H1 (cell line): ENCODE measurements at regions not wholly inside any gene's neighbourhood (a gene's known extent, or its start where the extent isn't known, plus 50 kb on each side); places are given as distances from the start of the nearest gene placed in this dataset.

Experiments
- CTCF ChIA-PET: fragments of 300-600 bp; sonication (Branson Sonifier 250); formaldehyde crosslinking; loops from one replicate; lab custom pipeline; 2021; ENCODE audit not compliant: partially characterized antibody; lab: Charles Lee
- POLR2A ChIA-PET: fragments of 300-600 bp; sonication (Branson Sonifier 250); formaldehyde crosslinking; loops from one replicate; lab custom pipeline; 2021; ENCODE audit warnings: inconsistent platforms; ENCODE audit not compliant: partially characterized antibody; lab: Charles Lee
- DNase-seq, 2 experiments: peaks; one replicate each; pipeline versions ENCODE4 v3.0.0 to v3.0.0-alpha.2; 2010 to 2022; ENCODE audit warnings: low spot score in 2 of 2, low read depth in 1 of 2, mixed read lengths in 1 of 2
- FAIRE-seq: peaks from 2 replicates; lab custom pipeline; 2011; peaks lifted over from hg19 to GRCh38; lab: Jason Lieb, UNC
- H2AFZ ChIP-seq: 2 replicates; pipeline ENCODE4 v1.8.1; 2012; ENCODE audit warnings: low read length, inconsistent platforms
- H2AK5ac ChIP-seq: 2 replicates; pipeline ENCODE4 v1.6.1; 2013; ENCODE audit warnings: low read depth, low read length
- H2BK120ac ChIP-seq: replicated peaks from 2 replicates; pipeline ENCODE3; 2013; ENCODE audit warnings: low read depth, low read length, inconsistent platforms
- H2BK12ac ChIP-seq: 2 replicates; pipeline ENCODE4 v1.6.1; 2013; ENCODE audit warnings: low read depth, low read length
- H2BK15ac ChIP-seq: 2 replicates; pipeline ENCODE4 v1.6.1; 2013; ENCODE audit warnings: low read length
- H2BK20ac ChIP-seq: 2 replicates; pipeline ENCODE4 v1.6.1; 2013; ENCODE audit warnings: low read length
- H2BK5ac ChIP-seq: 2 replicates; pipeline ENCODE4 v1.6.1; 2013; ENCODE audit warnings: low read depth, low read length
- H3K14ac ChIP-seq: 2 replicates; pipeline ENCODE4 v1.6.1; 2013; ENCODE audit warnings: inconsistent platforms; ENCODE audit not compliant: insufficient read length
- H3K18ac ChIP-seq: 2 replicates; pipeline ENCODE4 v1.6.1; 2013; ENCODE audit warnings: low read length; ENCODE audit errors: extremely low read depth
- H3K23ac ChIP-seq: 2 replicates; pipeline ENCODE4 v1.6.1; 2013; ENCODE audit warnings: inconsistent platforms; ENCODE audit not compliant: insufficient read length
- H3K23me2 ChIP-seq: 2 replicates; pipeline ENCODE4 v1.6.1; 2013; ENCODE audit warnings: low read depth, low read length
- H3K27ac ChIP-seq: 2 replicates; pipeline ENCODE4 v1.6.1; 2011; ENCODE audit warnings: low read depth, low read length, inconsistent platforms
- H3K27me3 ChIP-seq, 4 experiments: replicated peaks in 1 of 4; 1 replicate in 1 of 4; 2 replicates in 3 of 4; pipeline versions ENCODE4 v1.6.1 to v1.8.1; 2011 to 2013; ENCODE audit warnings: low read length in 3 of 4, mild to moderate bottlenecking in 3 of 4, inconsistent platforms in 2 of 4, mixed read lengths in 2 of 4, moderate library complexity in 1 of 4; ENCODE audit not compliant: control insufficient read depth in 3 of 4, insufficient read depth in 3 of 4; ENCODE audit errors: extremely low read depth in 1 of 4
- H3K36me3 ChIP-seq, 4 experiments: 2 replicates each; pipeline versions ENCODE4 v1.6.1 to v1.8.1; 2011 to 2013; ENCODE audit warnings: mild to moderate bottlenecking in 4 of 4, low read length in 3 of 4, moderate library complexity in 2 of 4, control low read depth in 1 of 4, inconsistent platforms in 1 of 4; ENCODE audit not compliant: insufficient read depth in 4 of 4, control insufficient read depth in 2 of 4
- H3K4ac ChIP-seq: replicated peaks from 2 replicates; pipeline ENCODE3; 2013; ENCODE audit warnings: low read length, low read depth, mixed read lengths, inconsistent platforms; ENCODE audit not compliant: insufficient read length
- H3K4me1 ChIP-seq, 4 experiments: replicated peaks in 1 of 4; 1 replicate in 1 of 4; 2 replicates in 3 of 4; pipeline versions ENCODE4 v1.6.1 to v1.8.1; 2011 to 2013; ENCODE audit warnings: low read length in 3 of 4, inconsistent platforms in 2 of 4, mixed read lengths in 1 of 4; ENCODE audit not compliant: insufficient read depth in 4 of 4, control insufficient read depth in 3 of 4
- H3K4me2 ChIP-seq, 2 experiments: 2 replicates each; pipeline versions ENCODE4 v1.6.1 to v1.8.1; 2011 to 2013; ENCODE audit warnings: low read depth in 2 of 2, low read length in 2 of 2, control low read depth in 1 of 2, inconsistent platforms in 1 of 2, mild to moderate bottlenecking in 1 of 2; ENCODE audit not compliant: insufficient read depth in 1 of 2
- H3K4me3 ChIP-seq, 4 experiments: fragments of 200-600, 300-600 bp in 1 of 4; sonication (generic), shearing (Covaris generic), sonication (Bioruptor Twin) in 1 of 4; 2 replicates each; pipeline versions ENCODE4 v1.5.1 to v1.8.1; 2011 to 2016; ENCODE audit warnings: low read length in 4 of 4, low read depth in 3 of 4, control low read depth in 2 of 4, inconsistent platforms in 2 of 4, mild to moderate bottlenecking in 2 of 4, mixed read lengths in 1 of 4, moderate library complexity in 1 of 4; ENCODE audit not compliant: insufficient read depth in 2 of 4; ENCODE audit errors: extremely low read depth in 1 of 4
- H3K56ac ChIP-seq: replicated peaks from 2 replicates; pipeline ENCODE3; 2013; ENCODE audit warnings: low read depth, mild to moderate bottlenecking, mixed read lengths, low read length, inconsistent platforms; ENCODE audit not compliant: insufficient read length
- H3K79me1 ChIP-seq: 2 replicates; pipeline ENCODE4 v1.6.1; 2013; ENCODE audit warnings: low read depth, low read length, control low read depth
- H3K79me2 ChIP-seq, 2 experiments: 2 replicates each; pipeline versions ENCODE4 v1.6.1 to v1.8.1; 2012 to 2013; ENCODE audit warnings: low read length in 2 of 2, mild to moderate bottlenecking in 2 of 2, inconsistent platforms in 1 of 2; ENCODE audit not compliant: insufficient read depth in 2 of 2, control insufficient read depth in 1 of 2
- H3K9ac ChIP-seq, 4 experiments: replicated peaks in 1 of 4; 1 replicate in 1 of 4; 2 replicates in 3 of 4; pipeline versions ENCODE4 v1.6.1 to v1.8.1; 2011 to 2013; ENCODE audit warnings: low read depth in 3 of 4, low read length in 3 of 4, control low read depth in 2 of 4, mild to moderate bottlenecking in 2 of 4, moderate library complexity in 2 of 4, inconsistent platforms in 1 of 4; ENCODE audit errors: extremely low read depth in 1 of 4
- H3K9me3 ChIP-seq, 2 experiments: 2 replicates each; pipeline versions ENCODE4 v1.6.1 to v1.8.1; 2012 to 2013; ENCODE audit warnings: mild to moderate bottlenecking in 2 of 2, moderate library complexity in 2 of 2, control low read depth in 1 of 2, inconsistent platforms in 1 of 2, low read depth in 1 of 2, low read length in 1 of 2, mixed read lengths in 1 of 2; ENCODE audit not compliant: insufficient read depth in 2 of 2
- H4K20me1 ChIP-seq, 2 experiments: replicated peaks in 1 of 2; 2 replicates each; pipeline versions ENCODE3 to v1.8.1; 2011 to 2013; ENCODE audit warnings: inconsistent platforms in 2 of 2, low read length in 2 of 2, mild to moderate bottlenecking in 1 of 2; ENCODE audit not compliant: insufficient read depth in 2 of 2, control insufficient read depth in 1 of 2
- H4K5ac ChIP-seq: 2 replicates; pipeline ENCODE4 v1.6.1; 2013; ENCODE audit warnings: low read length, low read depth, mixed read lengths, inconsistent platforms; ENCODE audit not compliant: insufficient read length
- H4K8ac ChIP-seq: 2 replicates; pipeline ENCODE4 v1.8.0; 2013; ENCODE audit warnings: mild to moderate bottlenecking, moderate library complexity, low read length, inconsistent platforms; ENCODE audit not compliant: insufficient read depth; ENCODE audit errors: extremely low read depth
- H4K91ac ChIP-seq: replicated peaks from 2 replicates; pipeline ENCODE3; 2013; ENCODE audit warnings: low read length, mixed read lengths, inconsistent platforms; ENCODE audit not compliant: insufficient read length
- ASH2L ChIP-seq: fragments of 200-600, 300-600 bp; sonication (generic); IDR thresholded peaks from one replicate; pipeline ENCODE4 v1.7.1; 2017; ENCODE audit warnings: low read length
- ATF3 ChIP-seq: IDR thresholded peaks from 2 replicates; pipeline ENCODE4 v1.6.1; 2011; ENCODE audit warnings: low read depth, mild to moderate bottlenecking, low read length; ENCODE audit not compliant: insufficient read depth
- CTBP2 ChIP-seq: IDR thresholded peaks from 2 replicates; pipeline ENCODE4 v1.7.0; 2011; ENCODE audit warnings: borderline replicate concordance, mild to moderate bottlenecking, moderate library complexity, mixed read lengths, low read length; ENCODE audit not compliant: insufficient read depth, insufficient read length
- EZH2 ChIP-seq: fragments of 200-600 bp; sonication (generic); IDR thresholded peaks from 2 replicates; pipeline ENCODE4 v1.7.1; 2012; ENCODE audit warnings: low read depth, mild to moderate bottlenecking, moderate library complexity, low read length, inconsistent platforms; ENCODE audit not compliant: severe bottlenecking
- GABPA ChIP-seq: IDR thresholded peaks from 2 replicates; pipeline ENCODE4 v1.6.1; 2011; ENCODE audit warnings: mild to moderate bottlenecking, low read length, moderate library complexity, borderline replicate concordance; ENCODE audit not compliant: insufficient read depth
- POLR2A ChIP-seq, 2 experiments: IDR thresholded peaks; 1 replicate in 1 of 2; 2 replicates in 1 of 2; pipeline ENCODE4 v1.6.1; 2011; ENCODE audit warnings: low read depth in 2 of 2, low read length in 2 of 2, mild to moderate bottlenecking in 2 of 2; ENCODE audit errors: control extremely low read depth in 1 of 2
- SP1 ChIP-seq: IDR thresholded peaks from 2 replicates; pipeline ENCODE4 v1.6.1; 2011; ENCODE audit warnings: low read depth, low read length
- SP4 ChIP-seq: IDR thresholded peaks from 2 replicates; pipeline ENCODE4 v1.6.1; 2012; ENCODE audit warnings: low read length, inconsistent platforms
- WGBS, 2 experiments: shearing (Covaris generic) in 1 of 2; methylation state at CpG; one replicate each; pipeline versions ENCODE4 v1.1.6 to v1.1.7; 2013 to 2015; ENCODE audit warnings: low lambda C conversion rate in 2 of 2, mixed read lengths in 2 of 2, inconsistent platforms in 1 of 2, low coverage in 1 of 2, missing lambda C conversion rate in 1 of 2; ENCODE audit not compliant: insufficient replicate concordance in 2 of 2, insufficient coverage in 1 of 2, insufficient read length in 1 of 2; ENCODE audit errors: extremely low coverage in 1 of 2, missing lambda C conversion rate in 1 of 2; 5-methylcytosine and 5-hydroxymethylcytosine counted together

GRCh38 chr4:181679754-181680153 lies 563.4 kb upstream of the TENM3 start:
- Histone ChIP-seq H4K20me1 (no peaks in the 10 kb centered on the region), H3K23ac (no peak overlapping the region), H3K4me1 (no peaks in the 10 kb centered on the region), H3K14ac (no peak overlapping the region), H3K27me3 (no peaks in the 10 kb centered on the region), H2BK12ac (no peak overlapping the region), H2AK5ac (no peak overlapping the region), H3K4me3 (no peak overlapping the region), H3K23me2 (no peaks in the 10 kb centered on the region), H2BK5ac (no peak overlapping the region), H3K79me1 (no peaks in the 10 kb centered on the region)
- POLR2A ChIA-PET = no interaction called here
- FAIRE-seq = no peak
- TF ChIP-seq GABPA (no peak), ASH2L (no peak), POLR2A (IDR thresholded peaks at IDR 0.05; ENCODE audit: control extremely low read depth in 1 of 2, low read depth in 2 of 2, low read length in 2 of 2) (no peak), SP4 (no peak), EZH2 (no peak), CTBP2 (no peak), SP1 (no peak), ATF3 (no peak)
- TF ChIP-seq, all 59 proteins: peak for 0
- CTCF ChIA-PET = no interaction called here
- Histone ChIP-seq H2AFZ (no peak overlapping the region), H3K9me3 (no peaks in the 10 kb centered on the region), H3K4ac (no peak overlapping the region), H3K18ac (no peak overlapping the region), H4K8ac (no peak overlapping the region), H3K4me2 (no peak overlapping the region), H2BK120ac (no peak overlapping the region), H2BK20ac (no peak overlapping the region), H4K5ac (no peak overlapping the region), H2BK15ac (no peak overlapping the region), H3K36me3 (no peaks in the 10 kb centered on the region), H4K91ac (no peak overlapping the region), H3K56ac (no peak overlapping the region), H3K79me2 (no peaks in the 10 kb centered on the region), H3K9ac (no peak overlapping the region), H3K27ac (no peak overlapping the region)
- 83% methylated on average over 3 of the region's 3 CpGs; no CpG with 5 or more reads in 1 of the 2 experiments for WGBS, 2 experiments
- DNase-seq = no peak
